NK-92 treated with Interleukin-12 subunit alpha and Interleukin-12 subunit beta, amount 100 ng/mL, for 24 hours (cell line): ENCODE measurements at regions not wholly inside any gene's neighbourhood (a gene's known extent, or its start where the extent isn't known, plus 50 kb on each side); places are given as distances from the start of the nearest gene placed in this dataset.

ENCODE experiments used
- DNase-seq: peaks from one replicate; lab custom pipeline; 2025; lab: John Stamatoyannopoulos, UW

DNA sequence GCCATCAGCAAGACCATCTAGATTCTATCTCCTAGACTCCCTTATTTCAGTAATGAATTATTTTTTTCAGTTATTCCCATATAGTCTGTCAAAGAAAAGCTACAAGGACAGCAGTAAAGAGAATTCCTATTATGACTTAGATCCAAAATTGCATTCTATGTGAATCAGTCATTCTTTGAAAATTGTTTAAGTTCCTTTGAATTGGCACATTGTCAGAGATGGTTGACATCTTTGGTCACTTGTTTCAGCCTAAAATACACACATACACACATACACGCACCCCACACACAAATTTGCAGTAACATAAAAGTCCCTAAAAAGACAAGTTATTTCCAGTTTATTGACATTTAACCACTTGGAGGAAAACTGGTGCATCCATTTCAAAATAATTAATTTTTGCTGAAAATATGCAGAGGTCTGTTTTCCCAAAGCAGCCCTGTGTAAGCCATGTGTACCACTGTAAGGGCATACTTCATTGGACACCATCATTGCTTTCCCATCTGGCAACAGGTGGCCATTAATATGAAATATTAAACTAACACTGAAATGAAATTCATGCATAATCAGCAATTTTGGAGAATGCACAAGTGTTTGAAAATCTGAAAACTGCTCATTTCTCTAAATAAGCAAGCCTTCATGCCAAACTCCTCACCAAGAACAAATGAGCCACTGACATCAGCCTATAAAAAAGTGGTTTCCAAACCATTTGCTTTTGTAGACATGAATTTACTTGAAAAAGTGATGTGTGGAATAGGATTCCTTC, 121.7 kb upstream of the COL1A2 start:
- DNase-seq = no peak

DNA sequence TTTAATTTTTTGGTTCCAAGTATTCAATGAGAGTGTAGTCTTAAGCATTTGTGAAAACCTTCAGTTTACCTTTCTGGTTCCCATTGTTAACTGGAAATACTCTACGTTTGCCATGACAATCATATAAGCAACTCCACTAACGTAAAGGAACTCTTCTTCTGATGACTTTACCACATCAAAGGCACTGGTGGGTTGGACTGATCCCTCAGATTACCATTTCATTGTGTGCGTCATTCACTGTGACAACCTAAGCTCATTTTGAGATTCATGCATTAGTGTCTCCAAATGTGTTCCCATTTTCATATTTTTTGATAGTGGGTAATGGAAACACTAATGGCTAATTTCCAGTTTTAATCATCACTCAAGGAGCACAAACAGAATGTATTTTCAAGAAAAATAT, 119.9 kb upstream of the COL1A2 start:
- no peak for DNase-seq

DNA sequence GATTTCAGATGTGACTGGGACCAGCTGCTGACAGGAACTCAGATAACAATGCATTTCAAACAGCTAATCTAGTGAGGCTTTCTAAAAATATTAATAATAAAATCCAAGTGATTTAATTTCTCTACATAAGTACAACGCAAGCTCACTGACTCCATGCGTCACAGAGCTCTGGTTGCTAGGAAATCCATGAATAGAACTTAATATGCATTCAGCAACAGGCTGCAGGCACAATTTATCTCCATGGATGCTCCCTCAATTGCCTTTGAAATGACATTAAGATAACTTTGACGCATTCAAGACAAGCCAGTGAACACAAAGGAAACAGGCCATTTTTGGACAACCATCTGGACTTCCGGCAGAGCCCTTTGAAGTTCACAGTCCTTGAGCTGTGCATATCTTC, 118.7 kb upstream of the COL1A2 start:
- no peak for DNase-seq

DNA sequence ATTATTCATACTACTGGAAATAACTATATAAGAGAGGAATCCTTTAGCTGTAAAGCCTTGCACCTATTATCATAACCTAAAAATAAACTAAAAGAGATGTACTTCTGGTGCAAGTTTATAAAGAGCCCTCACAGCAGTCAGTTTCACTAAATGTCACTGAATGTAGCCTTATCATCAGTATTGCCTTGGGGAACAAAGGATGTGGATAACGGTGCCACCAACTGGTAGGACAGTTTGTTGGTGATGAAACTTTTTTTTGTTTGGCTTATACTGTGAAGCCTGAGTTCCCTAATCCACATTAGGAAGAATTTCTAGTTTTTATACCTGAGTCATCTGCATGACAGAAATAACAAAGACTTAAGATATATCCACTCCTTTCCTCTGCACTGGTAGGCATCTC, 117.9 kb upstream of the COL1A2 start:
- DNase-seq = no peak

DNA sequence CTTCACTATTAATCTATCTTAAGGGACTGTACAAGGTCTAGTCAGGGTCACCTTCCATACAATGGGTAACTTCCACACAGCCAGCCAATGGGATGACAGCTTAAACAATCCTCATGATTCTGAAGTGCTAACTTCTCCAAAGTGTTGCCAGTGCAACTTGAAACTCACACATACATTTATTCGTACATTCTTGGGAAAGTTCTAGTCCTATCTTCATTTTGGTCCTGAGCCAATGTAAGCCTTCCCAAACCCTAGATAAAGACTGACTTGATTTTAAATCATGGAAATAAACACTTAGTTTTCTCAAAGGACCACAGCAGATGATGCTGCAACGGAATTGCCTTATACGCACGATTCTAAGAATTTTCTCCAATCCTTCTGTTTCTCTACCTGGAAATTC, 117.5 kb upstream of the COL1A2 start:
- no peak for DNase-seq

DNA sequence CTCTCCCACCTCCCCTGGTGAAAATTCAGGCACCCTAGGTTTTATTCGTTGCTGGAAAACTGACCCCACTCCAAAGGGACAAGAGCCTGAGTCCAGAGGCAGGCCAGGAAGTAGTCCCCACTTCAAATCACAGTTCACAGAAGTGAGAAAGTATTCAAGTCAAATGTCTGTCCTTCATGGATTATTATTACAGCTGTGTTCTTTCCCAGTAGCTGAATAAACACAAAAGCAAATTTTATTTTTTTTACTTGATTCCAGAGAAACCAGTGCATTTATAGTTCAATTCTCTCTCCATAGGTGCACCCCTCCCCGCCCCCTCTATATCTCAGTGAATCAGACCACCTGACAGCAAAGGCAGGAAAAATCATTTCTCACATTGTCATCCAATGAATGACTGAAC, 113.8 kb upstream of the COL1A2 start:
- DNase-seq = no peak

DNA sequence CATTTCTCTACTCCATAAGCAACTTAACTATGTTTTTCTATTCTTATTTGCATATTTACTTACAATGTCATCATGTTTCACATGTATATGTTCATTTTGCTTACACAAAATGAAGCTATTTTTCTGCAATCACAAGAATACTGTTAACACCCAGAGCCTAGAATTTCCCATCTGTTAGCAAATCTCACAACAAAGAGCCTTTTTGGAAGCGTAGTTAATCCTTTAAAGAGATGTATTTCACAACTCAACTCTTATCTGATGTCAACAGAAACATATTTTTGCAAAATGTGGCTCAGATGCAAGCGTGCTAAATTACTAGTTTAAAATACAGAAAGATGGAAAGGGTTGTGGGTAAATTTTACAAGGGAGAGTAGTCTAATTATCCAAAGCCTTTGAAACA, 110.6 kb upstream of the COL1A2 start:
- DNase-seq = no peak

DNA sequence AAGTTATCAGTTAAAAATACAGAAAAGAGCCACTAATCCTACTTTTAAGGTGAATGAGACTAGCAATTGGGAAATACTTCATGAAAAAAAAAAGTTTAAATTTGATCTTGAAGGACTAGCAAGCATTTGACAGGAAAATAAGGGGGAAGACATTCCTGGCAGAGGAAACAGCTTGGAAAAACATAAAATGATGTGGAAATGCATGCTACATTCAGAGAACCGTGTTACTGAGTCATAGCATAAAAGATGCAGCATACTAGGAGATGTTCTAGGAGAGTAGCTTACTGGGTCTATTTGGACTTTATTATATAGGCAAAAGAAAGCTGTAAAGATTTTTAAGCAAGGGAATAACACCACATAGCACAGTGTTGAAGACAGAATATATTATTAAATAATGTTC, 108.6 kb upstream of the COL1A2 start:
- no peak for DNase-seq

DNA sequence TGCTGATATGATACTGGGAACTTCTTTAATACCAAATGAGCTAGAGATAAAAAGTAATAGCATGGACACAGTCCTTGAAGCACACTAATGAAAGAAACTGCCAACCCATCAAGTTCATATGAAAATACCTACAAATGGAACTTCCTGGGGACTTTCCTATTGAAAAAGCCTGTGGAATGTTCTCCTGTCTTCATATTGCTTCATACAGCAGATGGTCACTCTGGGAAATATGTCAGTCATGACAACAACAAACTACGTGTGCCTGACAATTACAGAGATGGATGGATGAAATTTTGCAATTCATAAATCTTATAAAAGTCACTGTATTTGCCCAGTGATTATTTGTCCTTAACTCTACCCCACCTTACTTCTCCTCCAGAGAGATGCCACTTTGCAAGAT, 106.6 kb upstream of the COL1A2 start:
- DNase-seq = no peak

DNA sequence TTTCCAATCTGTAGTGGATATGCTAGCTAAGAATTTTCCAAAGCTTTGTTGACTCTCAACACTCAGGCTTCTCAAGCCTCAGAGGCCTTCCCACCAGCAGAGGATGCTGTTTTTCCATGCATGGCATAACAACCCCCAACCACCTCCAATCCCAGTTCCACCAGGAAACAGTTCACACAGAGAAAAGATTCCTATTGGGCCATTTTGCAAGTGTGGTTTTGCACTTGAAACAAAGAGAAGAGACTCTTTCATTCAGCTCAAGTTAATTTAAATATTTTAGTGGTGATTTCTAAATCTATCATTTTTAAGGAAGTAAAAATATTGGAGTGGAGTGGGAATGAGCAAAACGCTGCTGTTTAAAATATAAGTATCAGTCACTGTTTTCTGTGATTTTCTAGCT, 105.6 kb upstream of the COL1A2 start:
- no peak for DNase-seq

DNA sequence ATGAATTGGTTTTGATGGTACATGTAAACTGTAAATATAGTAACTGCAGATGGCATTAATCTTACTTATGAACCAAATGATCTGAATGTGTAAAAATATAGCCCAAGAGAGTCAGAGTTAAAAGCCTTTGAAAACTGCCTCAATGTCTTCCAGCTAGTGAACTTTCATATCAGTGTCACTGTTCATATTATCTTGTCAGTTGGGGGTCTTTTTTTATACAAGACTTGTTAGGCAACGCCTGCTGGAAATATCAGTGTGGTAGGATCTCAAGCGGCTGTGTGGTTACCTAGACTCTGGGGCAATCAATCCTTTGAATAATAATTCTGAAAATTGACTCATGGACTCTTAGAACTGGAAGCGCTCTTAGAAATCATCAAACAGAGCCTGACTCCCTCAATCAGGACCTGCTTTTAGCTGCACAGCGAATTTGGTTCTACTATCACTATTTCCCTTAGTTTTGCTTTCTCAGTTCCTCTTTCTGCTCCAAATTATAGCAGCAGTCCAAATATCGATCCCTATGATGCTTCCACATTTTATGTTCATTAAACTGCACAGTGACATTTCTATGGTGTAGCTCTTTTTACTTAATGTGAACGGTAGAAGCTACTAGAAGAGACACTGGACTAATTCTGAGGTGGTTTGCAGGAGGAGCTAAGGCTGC, 100.1 kb upstream of the COL1A2 start:
- no peak for DNase-seq

DNA sequence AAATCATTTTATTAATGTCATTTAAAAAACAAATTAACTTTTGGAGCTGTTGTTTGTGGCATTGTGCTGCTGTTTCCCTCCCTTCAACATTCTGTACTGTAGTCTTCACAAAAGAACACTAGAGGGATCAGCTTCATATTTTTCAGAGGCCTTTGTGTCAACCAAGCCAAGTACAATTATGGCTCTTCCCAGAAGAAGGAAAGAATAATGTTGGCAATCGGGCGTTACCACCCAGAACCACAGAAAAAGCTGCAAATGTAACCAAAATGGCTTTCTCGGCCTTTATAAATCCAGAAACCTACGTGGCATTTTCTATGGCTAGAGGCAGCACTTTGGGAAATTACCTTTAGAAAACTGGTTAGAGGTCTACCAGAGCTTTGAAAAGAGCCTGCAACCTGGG, 98.8 kb upstream of the COL1A2 start:
- DNase-seq = no peak

DNA sequence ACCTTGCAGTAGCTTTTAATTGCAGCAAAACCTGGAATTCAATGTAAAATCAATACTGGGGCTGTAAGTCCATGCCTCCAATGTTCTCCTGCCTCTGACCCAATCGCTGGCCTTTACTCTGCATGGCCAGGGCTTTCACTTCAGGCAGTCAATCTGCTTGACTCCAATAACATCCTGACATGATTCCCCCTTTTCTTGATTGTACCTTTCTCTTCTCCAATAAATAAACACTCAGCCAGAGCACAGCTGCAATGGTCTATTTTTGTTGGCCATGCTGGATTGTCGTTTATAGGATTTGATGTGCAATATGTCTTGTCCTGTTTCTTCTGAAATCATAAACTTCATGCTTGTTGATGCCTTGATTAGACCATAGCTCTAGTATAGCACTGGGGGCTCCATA, 97.8 kb upstream of the COL1A2 start:
- no peak for DNase-seq

DNA sequence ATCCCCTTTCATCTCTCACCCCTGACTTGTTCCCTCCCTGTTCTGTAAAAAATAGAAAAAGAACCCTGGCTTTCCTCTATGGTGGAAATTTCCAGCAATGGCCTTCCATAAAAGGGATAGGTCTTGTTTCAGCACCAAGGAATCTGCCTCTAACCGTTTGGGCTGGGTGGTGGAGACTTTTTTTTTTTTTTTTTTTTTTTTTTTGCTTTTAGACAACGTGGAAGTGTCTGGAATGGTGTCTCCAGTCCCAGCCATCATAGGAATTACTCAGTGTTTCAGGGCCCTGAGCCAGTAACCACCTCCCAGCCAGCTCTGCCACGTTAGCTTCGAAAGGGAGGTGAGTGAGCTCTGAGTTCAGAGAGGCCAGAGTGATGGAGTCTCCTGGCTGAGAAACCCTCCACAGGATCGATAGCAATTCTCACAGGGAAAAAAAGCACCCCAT, 97.3 kb upstream of the COL1A2 start:
- DNase-seq = no peak

DNA sequence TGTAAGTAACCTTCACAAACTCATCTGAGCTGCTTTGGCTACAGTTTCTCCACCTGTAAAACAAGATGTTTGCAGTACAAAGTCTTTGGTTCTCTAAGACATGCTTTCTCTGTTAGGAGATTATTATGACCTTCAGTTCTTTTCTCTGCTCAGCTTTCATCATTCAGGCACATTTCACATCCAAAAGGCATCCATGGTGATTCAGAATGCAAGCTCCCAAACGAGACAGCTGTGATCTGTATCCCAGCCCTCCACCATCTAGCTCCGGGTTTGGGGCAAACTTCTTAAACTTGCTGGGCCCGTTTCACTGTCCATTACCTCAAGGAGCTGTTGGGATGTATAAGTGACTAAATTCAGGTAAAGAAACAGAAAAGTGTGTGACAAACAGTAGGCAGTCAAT, 95.8 kb upstream of the COL1A2 start:
- no peak for DNase-seq

DNA sequence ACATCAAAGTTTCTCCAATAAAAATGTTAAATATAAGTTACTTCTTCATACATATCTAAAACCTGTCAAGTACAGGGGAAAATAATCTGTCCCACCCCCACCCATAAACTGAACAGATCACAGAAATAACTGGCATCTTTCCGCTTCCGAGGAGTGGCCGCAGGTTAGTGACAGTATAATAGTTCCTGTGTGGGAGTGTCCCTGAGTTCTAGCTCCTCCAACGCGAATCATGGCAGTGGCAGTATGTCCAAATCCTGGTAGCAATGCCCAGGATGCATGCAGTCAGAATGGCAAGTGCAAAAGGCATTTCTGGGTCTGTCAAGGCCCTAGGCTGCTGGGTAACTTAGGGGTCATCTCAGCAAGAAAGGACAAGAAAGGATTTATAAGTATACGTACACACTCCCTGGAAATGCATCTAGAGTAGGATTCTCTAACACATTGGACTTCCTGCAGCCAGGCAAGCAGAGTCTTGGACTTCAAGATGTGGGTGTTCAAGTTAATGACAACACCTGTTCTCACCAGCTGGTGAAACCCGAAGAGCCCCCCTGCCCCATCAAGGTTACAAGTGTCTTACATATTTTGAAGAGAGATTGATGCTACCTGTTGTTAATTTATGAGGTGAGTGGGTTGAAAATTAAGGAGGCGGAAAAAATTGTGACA, 94.4 kb upstream of the COL1A2 start:
- DNase-seq = no peak

DNA sequence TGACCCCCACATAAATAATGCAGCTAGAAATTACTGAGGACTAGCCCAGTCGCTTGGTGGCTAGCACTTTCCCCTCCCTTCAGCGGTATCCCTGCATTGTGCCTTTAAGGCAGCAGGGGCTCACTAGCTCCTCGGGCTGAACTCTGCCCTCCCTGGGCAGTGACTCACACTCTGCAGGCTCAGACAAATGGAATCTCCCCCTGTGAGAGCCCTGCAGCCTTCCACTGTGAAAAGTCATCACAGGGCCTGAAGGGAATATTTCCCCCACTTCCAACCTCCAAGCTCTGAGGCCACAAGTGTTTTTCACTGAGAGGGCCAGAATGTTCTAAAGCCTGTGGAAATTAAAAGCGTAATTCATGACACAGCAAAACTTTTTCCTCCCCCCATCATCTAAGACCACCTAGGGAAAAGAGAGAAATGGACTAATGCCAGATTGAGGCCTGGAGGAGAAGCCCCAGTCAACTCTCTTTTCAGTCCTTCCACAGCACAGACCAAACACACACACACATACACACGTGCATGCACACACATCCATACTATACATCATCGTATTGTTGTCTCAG, 93.6 kb upstream of the COL1A2 start:
- no peak for DNase-seq

DNA sequence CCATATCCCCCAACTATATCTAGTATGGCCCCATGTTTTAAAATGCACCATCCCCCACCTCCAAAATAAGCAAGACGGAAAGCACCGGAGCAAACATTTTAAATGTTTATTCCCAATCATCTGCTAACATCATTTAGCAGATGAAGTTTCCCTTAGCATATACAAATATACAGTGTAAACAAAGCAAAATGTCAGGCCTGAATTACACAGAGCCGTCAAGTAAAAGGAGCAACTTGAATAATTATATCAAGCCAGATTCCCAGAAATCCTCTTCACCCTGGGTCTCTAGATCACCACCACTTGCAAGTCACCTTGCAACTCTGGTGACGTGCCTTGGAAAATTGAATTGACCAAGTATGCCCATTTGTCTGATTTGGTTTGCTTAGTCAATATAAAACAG, 91.6 kb upstream of the COL1A2 start:
- no peak for DNase-seq

DNA sequence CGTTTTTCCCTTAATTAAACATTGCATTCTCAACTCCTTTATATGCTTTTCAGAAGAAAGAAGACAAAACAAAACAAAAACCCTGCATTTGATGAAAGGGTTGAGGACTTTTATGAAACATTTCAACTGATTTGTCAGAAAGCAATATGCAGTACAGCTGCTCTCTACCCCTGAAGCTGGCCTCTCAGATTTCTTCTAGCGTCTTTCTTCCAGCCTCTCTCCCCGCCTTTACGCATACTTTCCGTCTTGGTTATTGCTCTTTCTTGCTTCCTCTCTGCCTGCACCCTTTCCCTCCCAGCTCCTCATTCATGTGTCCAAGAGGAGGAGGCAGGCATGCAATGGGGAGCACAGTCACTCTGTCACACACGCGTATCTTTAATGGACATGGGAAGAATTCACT, 91.0 kb upstream of the COL1A2 start:
- DNase-seq = no peak

DNA sequence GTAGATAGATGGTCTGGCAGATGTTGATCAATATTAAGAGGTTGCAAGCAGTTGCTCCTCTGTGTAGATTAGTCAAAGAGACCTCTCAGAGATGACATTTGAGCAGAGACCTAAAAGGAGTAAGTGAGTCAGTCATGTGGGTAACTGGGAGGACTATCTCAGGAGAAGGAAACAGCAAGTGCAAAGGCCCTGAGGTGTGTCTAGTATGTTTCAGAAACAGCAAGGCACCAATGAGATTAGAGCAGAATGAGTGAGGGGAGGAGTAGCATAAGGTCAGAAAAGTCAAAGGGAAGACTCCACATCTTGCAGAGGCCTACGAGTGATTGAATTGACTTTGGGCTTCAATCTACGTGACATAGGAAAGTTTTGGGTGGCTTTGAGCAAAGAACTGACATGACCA, 89.8 kb upstream of the COL1A2 start:
- no peak for DNase-seq

DNA sequence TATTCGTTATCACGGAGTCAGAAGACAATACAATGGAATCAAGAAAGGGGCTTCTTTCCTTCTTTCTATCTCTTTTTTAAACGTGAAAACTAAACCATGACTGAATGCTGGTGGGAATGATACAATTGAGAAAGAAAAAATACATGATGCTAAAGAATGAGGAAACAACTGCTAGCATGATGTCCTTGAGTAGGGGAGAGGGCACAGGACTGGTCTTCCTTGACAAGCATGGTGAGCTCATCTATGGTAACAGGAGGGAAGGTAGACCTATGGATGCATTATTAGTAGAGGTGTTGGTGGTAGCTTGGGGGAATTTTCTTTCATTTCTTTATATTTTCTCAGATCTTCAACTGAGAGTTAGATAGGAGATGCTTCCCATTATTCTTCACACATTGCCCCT, 88.9 kb upstream of the COL1A2 start:
- no peak for DNase-seq

DNA sequence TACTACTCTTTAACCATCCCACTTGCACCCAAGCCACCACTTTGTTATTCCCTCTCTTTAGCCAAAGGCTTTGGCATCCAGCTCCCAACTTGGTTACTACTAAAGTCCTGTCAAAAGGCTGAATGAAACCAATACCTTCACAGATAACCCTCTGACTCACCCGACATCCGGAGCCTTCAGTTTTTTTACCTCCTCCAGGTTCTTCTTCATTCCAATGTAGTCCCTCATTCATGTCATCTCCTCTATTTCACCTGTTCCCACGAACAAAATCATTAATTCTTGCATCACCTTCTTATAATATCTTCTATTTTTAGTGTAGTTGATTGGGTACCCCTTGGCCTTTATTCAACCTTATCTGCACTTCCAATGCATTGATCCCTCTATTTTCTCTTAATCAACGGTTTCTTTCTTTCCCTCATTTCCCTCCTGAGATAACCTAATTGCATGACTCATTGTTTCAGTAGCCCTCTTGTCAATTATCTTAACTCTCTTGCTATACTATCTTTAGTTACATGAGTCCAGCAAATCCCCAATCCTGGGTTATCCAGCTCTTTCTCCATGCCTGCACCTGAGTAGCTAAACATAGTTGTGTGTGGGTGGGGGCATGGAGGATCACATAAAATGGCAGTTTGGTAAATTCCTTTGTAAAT, 87.2 kb upstream of the COL1A2 start:
- no peak for DNase-seq

DNA sequence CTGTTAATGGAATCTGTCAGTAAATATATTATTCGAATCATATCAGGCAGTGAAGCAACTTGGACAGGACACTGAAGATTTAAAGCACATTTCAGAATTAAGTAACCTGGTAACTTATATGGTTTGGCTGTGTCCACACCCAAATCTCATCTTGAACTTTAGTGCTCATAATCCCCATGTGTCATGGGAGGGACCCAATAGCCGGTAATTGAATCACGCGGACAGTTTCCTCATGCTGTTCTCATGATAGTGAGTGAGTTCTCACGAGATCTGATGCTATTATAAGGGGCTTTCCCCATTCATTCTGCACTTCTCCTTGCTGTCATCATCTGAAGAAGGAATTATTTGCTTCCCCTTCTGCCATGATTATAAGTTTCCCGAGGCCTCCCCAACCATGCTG, 83.2 kb upstream of the COL1A2 start:
- no peak for DNase-seq
